Neural crest cell (in vitro differentiated cells): ENCODE measurements at regions not wholly inside any gene's neighbourhood (a gene's known extent, or its start where the extent isn't known, plus 50 kb on each side); places are given as distances from the start of the nearest gene placed in this dataset.
A peak's percentile ranks its signal among the peaks of the same experiment; 100 is the strongest.

ENCODE experiments used
- DNase-seq: peaks from one replicate; pipeline ENCODE4 v3.0.0; 2021; ENCODE audit warnings: low read depth, mixed read lengths, low spot score
- H3K27ac Mint-ChIP-seq: one replicate; pipeline ENCODE4 v1.8.0; 2021; ENCODE audit warnings: mild to moderate bottlenecking, mixed read lengths; ENCODE audit not compliant: unreplicated experiment
- H3K27me3 Mint-ChIP-seq: 2 replicates; pipeline ENCODE4 v1.8.0; 2021; ENCODE audit warnings: low read depth, mild to moderate bottlenecking, mixed read lengths
- H3K36me3 Mint-ChIP-seq: 2 replicates; pipeline ENCODE4 v1.8.0; 2021; ENCODE audit warnings: low read depth, mild to moderate bottlenecking, mixed read lengths
- H3K4me1 Mint-ChIP-seq: 2 replicates; pipeline ENCODE4 v1.8.0; 2021; ENCODE audit warnings: mixed read lengths
- H3K4me3 Mint-ChIP-seq: one replicate; pipeline ENCODE4 v1.8.0; 2021; ENCODE audit warnings: mild to moderate bottlenecking, mixed read lengths
- H3K9me3 Mint-ChIP-seq: 2 replicates; pipeline ENCODE4 v1.8.0; 2021; ENCODE audit warnings: mixed read lengths
- CTCF ChIP-seq: fragments of 200-600 bp; sonication (generic); conservative IDR thresholded peaks from 2 replicates; pipeline ENCODE4 v1.5.0; 2021; ENCODE audit warnings: antibody characterized with exemption, mild to moderate bottlenecking

GRCh38 chr10:106284802-106285587 is 879.5 kb downstream of the SORCS1 start:
- no peak for TF ChIP-seq CTCF
- H3K27me3 Mint-ChIP-seq: no peaks in the 10 kb centered on the region
- DNase-seq: no peak
- peaks cover 5% of the 10 kb centered on the region for H3K9me3 Mint-ChIP-seq
- H3K4me1 Mint-ChIP-seq: peaks cover 11% of the 10 kb centered on the region
- peak overlapping the region; percentile 5 for H3K27ac Mint-ChIP-seq
- peaks cover 5% of the 10 kb centered on the region for H3K36me3 Mint-ChIP-seq
- no peak overlapping the region for H3K4me3 Mint-ChIP-seq

GRCh38 chr10:106280896-106281460 is 883.5 kb downstream of the SORCS1 start:
- peaks cover 5% of the 10 kb centered on the region for H3K36me3 Mint-ChIP-seq
- no peak overlapping the region for H3K4me3 Mint-ChIP-seq
- peak; percentile 3 for DNase-seq
- no peak for TF ChIP-seq CTCF
- peaks cover 11% of the 10 kb centered on the region for H3K4me1 Mint-ChIP-seq
- H3K27me3 Mint-ChIP-seq: no peaks in the 10 kb centered on the region
- peak overlapping the region; percentile 7 for H3K27ac Mint-ChIP-seq
- peaks cover 3% of the 10 kb centered on the region for H3K9me3 Mint-ChIP-seq

- DNase-seq: no peak
- Mint-ChIP-seq H3K4me3 (no peak overlapping the region), H3K9me3 (peaks cover 3% of the 10 kb centered on the region), H3K4me1 (peaks cover 11% of the 10 kb centered on the region), H3K36me3 (peaks cover 5% of the 10 kb centered on the region), H3K27ac (no peak overlapping the region), H3K27me3 (no peaks in the 10 kb centered on the region)
- peak; percentile 35 for TF ChIP-seq CTCF
Measured at GRCh38 chr10:106278383-106278782, 886.1 kb downstream of the SORCS1 start.

- no peak for DNase-seq
- no peaks in the 10 kb centered on the region for H3K4me1 Mint-ChIP-seq
- no peaks in the 10 kb centered on the region for H3K27me3 Mint-ChIP-seq
- H3K36me3 Mint-ChIP-seq: no peaks in the 10 kb centered on the region
- H3K4me3 Mint-ChIP-seq: no peak overlapping the region
- peak; percentile 24 for TF ChIP-seq CTCF
- H3K9me3 Mint-ChIP-seq: peaks cover 3% of the 10 kb centered on the region
- H3K27ac Mint-ChIP-seq: no peak overlapping the region
Measured at GRCh38 chr10:106271237-106271636, 893.3 kb downstream of the SORCS1 start.

- Mint-ChIP-seq H3K4me1 (no peaks in the 10 kb centered on the region), H3K27ac (no peak overlapping the region), H3K4me3 (no peak overlapping the region), H3K9me3 (peaks cover 3% of the 10 kb centered on the region), H3K36me3 (no peaks in the 10 kb centered on the region), H3K27me3 (no peaks in the 10 kb centered on the region)
- no peak for DNase-seq
- TF ChIP-seq CTCF: no peak
Measured at GRCh38 chr10:106268000-106268399, 896.5 kb downstream of the SORCS1 start.
